ENCODE measurements at regions not wholly inside any gene's neighbourhood (a gene's known extent, or its start where the extent isn't known, plus 50 kb on each side); places are given as distances from the start of the nearest gene placed in this dataset.

- TF ChIP-seq CTCF (IDR thresholded peaks at IDR 0.05), result no peak
- no peak for ATAC-seq (ENCODE audit: low FRiP score)
- DNase-seq (ENCODE audit: low spot score), result no peak
Measured at GRCh38 chr16:6249863-6250262, 1082.8 kb upstream of the RBFOX1 start.

- TF ChIP-seq CTCF (IDR thresholded peaks at IDR 0.05), result no peak
- ATAC-seq (ENCODE audit: low FRiP score), result no peak
Measured at GRCh38 chr16:6248199-6248598, 1084.4 kb upstream of the RBFOX1 start.

GRCh38 chr16:6247775-6248174, 1084.9 kb upstream of the RBFOX1 start:
- DNase-seq (ENCODE audit: low spot score), result no peak
- TF ChIP-seq CTCF (IDR thresholded peaks at IDR 0.05), result no peak
- no peak for ATAC-seq (ENCODE audit: low FRiP score)

More at GRCh38 chr16:6248199-6248598, 1084.4 kb upstream of the RBFOX1 start:
- no peak for DNase-seq (ENCODE audit: low spot score)

GRCh38 chr16:6247150-6247549, 1085.5 kb upstream of the RBFOX1 start:
- DNase-seq (ENCODE audit: low spot score), result no peak
- no peak for ATAC-seq (ENCODE audit: low FRiP score)
- no peak for TF ChIP-seq CTCF (IDR thresholded peaks at IDR 0.05)

GRCh38 chr16:6246266-6246665, 1086.4 kb upstream of the RBFOX1 start:
- DNase-seq (ENCODE audit: low spot score) (no peak), ATAC-seq (ENCODE audit: low FRiP score) (no peak)
- no peak for TF ChIP-seq CTCF (IDR thresholded peaks at IDR 0.05)

GRCh38 chr16:6232056-6232455, 1100.6 kb upstream of the RBFOX1 start:
- DNase-seq (ENCODE audit: low spot score) (no peak), ATAC-seq (ENCODE audit: low FRiP score) (no peak)
- no peak for TF ChIP-seq CTCF (IDR thresholded peaks at IDR 0.05)

GRCh38 chr16:6231398-6231797, 1101.2 kb upstream of the RBFOX1 start:
- no peak for DNase-seq (ENCODE audit: low spot score)
- TF ChIP-seq CTCF (IDR thresholded peaks at IDR 0.05), result no peak
- no peak for ATAC-seq (ENCODE audit: low FRiP score)
